Esophagus squamous epithelium (tissue), 5 donors: ENCODE measurements at regions not wholly inside any gene's neighbourhood (a gene's known extent, or its start where the extent isn't known, plus 50 kb on each side); places are given as distances from the start of the nearest gene placed in this dataset.
A peak's percentile ranks its signal among the peaks of the same experiment; 100 is the strongest.

Source experiments
- DNase-seq: peaks from one replicate; lab custom pipeline; 2025; lab: John Stamatoyannopoulos, UW
- H3K27ac ChIP-seq, 4 donors: fragments of 200-600 bp; sonication (generic); one replicate each; pipeline ENCODE4 v1.5.1; 2016 to 2019; ENCODE audit warnings: mild to moderate bottlenecking in 1 of 4
- H3K27me3 ChIP-seq, 4 donors: fragments of 200-600 bp; sonication (generic); 1 replicate in 3 of 4; 2 replicates in 1 of 4; pipeline versions ENCODE4 v1.5.1 to v1.6.0; 2017 to 2021; ENCODE audit warnings: antibody characterized with exemption in 1 of 4
- H3K36me3 ChIP-seq, 3 donors: fragments of 200-600 bp; sonication (generic); one replicate each; pipeline ENCODE4 v1.5.1; 2016 to 2019
- H3K4me1 ChIP-seq, 3 donors: fragments of 200-600 bp; sonication (generic); one replicate each; pipeline ENCODE4 v1.5.1; 2017 to 2019
- H3K4me3 ChIP-seq, 4 donors: fragments of 200-600 bp; sonication (generic); 1 replicate in 3 of 4; 2 replicates in 1 of 4; pipeline ENCODE4 v1.5.1; 2016 to 2019; ENCODE audit warnings: mild to moderate bottlenecking in 2 of 4, moderate library complexity in 1 of 4
- H3K9me3 ChIP-seq, 3 donors: fragments of 200-600 bp; sonication (generic); one replicate each; pipeline ENCODE4 v1.5.1; 2016 to 2019
- POLR2A ChIP-seq, 4 donors: fragments of 450-650 bp; IDR thresholded peaks; one replicate each; pipeline ENCODE4 v1.6.1; 2017; ENCODE audit warnings: antibody characterized with exemption in 4 of 4, mild to moderate bottlenecking in 4 of 4, moderate library complexity in 3 of 4
- WGBS, 2 donors: methylation state at CpG; one replicate each; pipeline ENCODE4 v1.1.5; 2018; 5-methylcytosine and 5-hydroxymethylcytosine counted together
- intact Hi-C: fragments of 100-400 bp; cut with DNase I; formaldehyde crosslinking; loops from one replicate; pipeline ENCODE4 v1.15.0; 2022
- TF ChIP-seq, protein P1 (sequence below), 6 experiments: fragments of 450-650 bp in 4 of 6; fragments of 200-600 bp in 2 of 6; sonication (generic) in 2 of 6; IDR thresholded peaks; one replicate each; pipeline ENCODE4 v1.5.1; 2016 to 2019; ENCODE audit warnings: antibody characterized with exemption in 6 of 6, mild to moderate bottlenecking in 4 of 6, moderate library complexity in 4 of 6
- donor health status: DM: yes; HTN: yes; CAD: no.

DNA sequence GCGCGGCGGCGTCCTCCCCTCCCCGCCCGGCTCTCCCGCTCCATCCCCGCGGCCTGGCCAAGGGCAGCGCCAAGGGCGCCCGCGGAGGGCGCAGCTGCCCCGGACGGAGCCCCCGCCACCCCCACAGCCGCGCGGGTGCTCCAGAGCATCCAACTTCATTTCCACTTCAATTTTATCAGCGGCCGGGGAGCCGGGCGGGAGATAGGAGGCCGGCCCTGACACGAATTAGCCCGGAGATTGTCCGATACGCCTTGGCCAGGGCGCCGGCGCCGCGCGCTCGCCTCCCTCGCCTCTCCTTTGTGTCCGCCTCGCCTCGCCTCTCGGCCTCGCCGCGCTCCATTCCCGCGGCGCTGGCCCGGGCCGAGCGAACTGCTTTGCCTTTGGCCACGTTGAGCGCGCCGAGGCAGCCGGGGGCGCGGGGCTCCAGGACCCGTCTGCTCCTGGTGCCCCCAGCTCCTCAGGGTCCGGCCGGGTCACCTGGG is 129.1 kb upstream of the LHX1 start:
- Histone ChIP-seq H3K4me1 (peaks cover 0 to 9% (median 4%) of the 10 kb centered on the region in 3 donors), H3K4me3 (peak overlapping the region in 1 of 4 donors; percentile 14), H3K27me3 (peaks cover 3 to 99% (median 10%) of the 10 kb centered on the region in 4 donors), H3K27ac (no peak overlapping the region), H3K36me3 (no peaks in the 10 kb centered on the region), H3K9me3 (no peaks in the 10 kb centered on the region)
- intact Hi-C loops: no loop called here
- DNase-seq: no peak
- TF ChIP-seq, protein P1, sequence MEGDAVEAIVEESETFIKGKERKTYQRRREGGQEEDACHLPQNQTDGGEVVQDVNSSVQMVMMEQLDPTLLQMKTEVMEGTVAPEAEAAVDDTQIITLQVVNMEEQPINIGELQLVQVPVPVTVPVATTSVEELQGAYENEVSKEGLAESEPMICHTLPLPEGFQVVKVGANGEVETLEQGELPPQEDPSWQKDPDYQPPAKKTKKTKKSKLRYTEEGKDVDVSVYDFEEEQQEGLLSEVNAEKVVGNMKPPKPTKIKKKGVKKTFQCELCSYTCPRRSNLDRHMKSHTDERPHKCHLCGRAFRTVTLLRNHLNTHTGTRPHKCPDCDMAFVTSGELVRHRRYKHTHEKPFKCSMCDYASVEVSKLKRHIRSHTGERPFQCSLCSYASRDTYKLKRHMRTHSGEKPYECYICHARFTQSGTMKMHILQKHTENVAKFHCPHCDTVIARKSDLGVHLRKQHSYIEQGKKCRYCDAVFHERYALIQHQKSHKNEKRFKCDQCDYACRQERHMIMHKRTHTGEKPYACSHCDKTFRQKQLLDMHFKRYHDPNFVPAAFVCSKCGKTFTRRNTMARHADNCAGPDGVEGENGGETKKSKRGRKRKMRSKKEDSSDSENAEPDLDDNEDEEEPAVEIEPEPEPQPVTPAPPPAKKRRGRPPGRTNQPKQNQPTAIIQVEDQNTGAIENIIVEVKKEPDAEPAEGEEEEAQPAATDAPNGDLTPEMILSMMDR (IDR thresholded peaks at IDR 0.05): no peak
- TF ChIP-seq POLR2A (IDR thresholded peaks at IDR 0.05): no peak
- 1% methylated on average over 18 of the region's 60 CpGs; no CpG with 5 or more reads in 1 of the 2 donors for WGBS, 2 donors

DNA sequence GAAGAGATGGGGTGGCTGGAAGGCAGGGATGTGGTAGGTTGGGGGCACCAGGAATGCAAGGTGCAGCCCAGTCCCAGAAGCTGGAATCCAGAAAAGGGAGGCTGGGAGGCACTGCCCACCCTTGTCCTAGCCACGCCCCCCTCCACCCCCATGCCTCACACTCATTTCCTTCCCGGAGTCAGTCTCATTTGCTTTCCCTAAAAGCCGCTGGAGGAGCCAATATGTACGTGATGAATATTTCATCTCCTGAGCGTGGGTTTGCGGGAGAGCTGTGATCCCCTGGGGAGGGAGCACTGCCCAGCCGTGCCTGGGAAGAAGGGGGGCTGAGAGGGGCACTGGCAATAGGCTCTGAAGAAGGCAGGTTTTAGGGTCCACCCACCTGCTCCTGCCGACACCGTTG is 124.5 kb upstream of the LHX1 start:
- WGBS, 2 donors: 3 to 8% methylated on average over 2 to 4 of the region's 9 CpGs
- intact Hi-C loops: no loop called here
- TF ChIP-seq POLR2A (IDR thresholded peaks at IDR 0.05): no peak
- TF ChIP-seq, protein P1 (IDR thresholded peaks at IDR 0.05): no peak
- no peak for DNase-seq
- Histone ChIP-seq H3K27me3 (peaks cover 3 to 100% (median 8%) of the 10 kb centered on the region in 4 donors), H3K4me1 (peaks cover 0 to 9% (median 4%) of the 10 kb centered on the region in 3 donors), H3K4me3 (no peak overlapping the region), H3K27ac (no peak overlapping the region), H3K9me3 (no peaks in the 10 kb centered on the region), H3K36me3 (no peaks in the 10 kb centered on the region)

DNA sequence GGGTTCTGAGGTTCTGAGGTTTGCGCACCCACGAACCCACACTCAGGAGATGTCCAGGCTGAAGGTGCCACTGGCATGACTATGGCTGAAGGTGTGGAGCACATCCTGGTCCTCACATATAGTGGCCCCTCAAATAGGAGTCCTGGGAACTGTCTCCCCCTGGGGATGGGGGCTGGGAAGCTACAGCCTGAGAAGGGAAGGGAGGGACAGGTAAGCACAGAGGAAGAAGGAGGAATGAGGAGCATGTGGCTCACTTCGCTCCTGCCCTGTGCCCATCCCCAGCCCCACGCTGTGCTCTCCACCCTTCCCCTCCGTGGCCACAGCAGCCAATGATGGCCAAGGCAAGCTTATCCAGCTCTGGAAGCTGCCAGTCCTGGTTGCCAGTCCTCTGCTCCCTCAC is 123.9 kb upstream of the LHX1 start:
- Histone ChIP-seq H3K4me1 (peaks cover 0 to 4% (median 2%) of the 10 kb centered on the region in 3 donors), H3K9me3 (no peaks in the 10 kb centered on the region), H3K36me3 (no peaks in the 10 kb centered on the region), H3K27me3 (peaks cover 2 to 100% (median 5%) of the 10 kb centered on the region in 4 donors), H3K27ac (no peak overlapping the region), H3K4me3 (no peak overlapping the region)
- intact Hi-C loops: no loop called here
- 61 to 67% methylated on average over 5 of the region's 5 CpGs for WGBS, 2 donors
- TF ChIP-seq, protein P1 (IDR thresholded peaks at IDR 0.05): no peak
- TF ChIP-seq POLR2A (IDR thresholded peaks at IDR 0.05): no peak
- DNase-seq: no peak

DNA sequence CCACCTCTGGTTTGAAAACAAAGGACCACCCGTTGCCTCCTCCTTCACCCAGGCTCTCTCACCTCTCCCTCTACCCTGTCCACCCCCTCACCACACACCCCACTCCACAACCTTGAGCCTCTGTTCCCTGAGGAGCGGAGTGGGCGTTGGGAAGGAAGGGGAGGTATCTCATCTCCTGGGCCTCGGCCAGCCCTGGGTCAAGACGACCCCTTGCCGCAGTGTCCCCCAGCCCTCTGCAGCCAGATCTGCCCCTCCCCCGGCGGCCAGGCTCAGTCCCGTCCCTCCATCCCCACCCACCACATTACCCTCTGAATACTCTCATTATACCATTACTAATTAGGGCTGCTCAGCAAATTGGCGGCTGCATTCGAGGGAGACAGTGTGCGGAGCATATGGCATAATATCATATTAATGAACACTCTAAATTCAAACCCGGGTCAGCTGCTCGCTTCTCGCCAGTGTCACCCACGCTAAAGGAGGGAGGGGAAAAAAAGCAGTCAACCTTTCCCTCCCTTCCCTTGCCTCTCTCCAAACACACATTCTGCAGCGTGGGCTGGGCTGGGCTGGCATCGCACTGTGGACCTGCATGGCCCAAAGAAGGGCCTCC is 123.2 kb upstream of the LHX1 start:
- intact Hi-C loops: no loop called here
- H3K27me3 ChIP-seq: peaks cover 0 to 100% (median 5%) of the 10 kb centered on the region in 4 donors
- no peak overlapping the region for H3K27ac ChIP-seq
- H3K9me3 ChIP-seq: no peaks in the 10 kb centered on the region
- no peak for DNase-seq
- no peaks in the 10 kb centered on the region for H3K36me3 ChIP-seq
- no peak overlapping the region for H3K4me3 ChIP-seq
- no peaks in the 10 kb centered on the region for H3K4me1 ChIP-seq
- TF ChIP-seq, protein P1 (IDR thresholded peaks at IDR 0.05): no peak
- TF ChIP-seq POLR2A (IDR thresholded peaks at IDR 0.05): no peak
- WGBS, 2 donors: 38 to 54% methylated on average over 10 to 16 of the region's 18 CpGs

DNA sequence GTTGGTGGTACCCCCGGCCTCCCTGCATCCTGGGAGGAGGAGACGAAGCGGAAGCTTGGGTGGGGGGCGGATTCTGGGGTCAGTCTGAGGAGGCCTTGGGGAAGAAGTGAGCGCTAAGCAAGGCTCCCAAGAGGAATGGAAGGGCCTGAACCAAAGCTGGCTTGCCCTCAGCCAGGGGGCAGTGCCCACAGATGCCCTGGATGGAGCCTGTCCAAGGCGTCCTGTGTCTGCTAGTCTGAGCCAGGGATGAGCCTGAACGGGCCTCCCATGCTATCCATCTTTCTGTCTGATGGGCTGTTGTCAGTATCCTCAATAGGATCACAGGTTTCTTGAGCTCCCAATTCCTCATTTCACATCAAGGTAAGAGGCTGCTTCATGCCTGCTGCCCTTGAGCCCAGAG is 122.3 kb upstream of the LHX1 start:
- Histone ChIP-seq H3K27me3 (peaks cover 0 to 100% (median 2%) of the 10 kb centered on the region in 4 donors), H3K27ac (no peak overlapping the region), H3K4me1 (no peaks in the 10 kb centered on the region), H3K9me3 (no peaks in the 10 kb centered on the region), H3K4me3 (no peak overlapping the region), H3K36me3 (no peaks in the 10 kb centered on the region)
- intact Hi-C loops: no loop called here
- 0 to 39% methylated on average over 1 to 3 of the region's 7 CpGs for WGBS, 2 donors
- no peak for DNase-seq
- TF ChIP-seq POLR2A (IDR thresholded peaks at IDR 0.05): no peak
- TF ChIP-seq, protein P1 (IDR thresholded peaks at IDR 0.05): no peak
